ENCODE measurements at regions not wholly inside any gene's neighbourhood (a gene's known extent, or its start where the extent isn't known, plus 50 kb on each side); places are given as distances from the start of the nearest gene placed in this dataset.

GRCh38 chr22:47257976-47258375 is 495.5 kb downstream of the TBC1D22A start:
- H3K27ac ChIP-seq (ENCODE audit: low read depth, low read length), result no peak overlapping the region
- H3K4me1 ChIP-seq (ENCODE audit: control insufficient read depth in 1 of 2, insufficient read depth in 2 of 2, low read length in 2 of 2), result peaks cover 0 to 4% of the 10 kb centered on the region in 2 experiments; a peak in 1 of 4 replicates
- BruUV-seq (replicated peaks), result no TSS peak
- ATAC-seq, result no peak
- H3K9me2 ChIP-seq (ENCODE audit: insufficient read depth), result no peaks in the 10 kb centered on the region
- H2AFZ ChIP-seq (ENCODE audit: low read depth, low read length, poor library complexity, severe bottlenecking), result no peak overlapping the region
- POLR2A ChIA-PET, result no interaction called here
- no peaks in the 10 kb centered on the region for H3K9me3 ChIP-seq (ENCODE audit: control insufficient read depth in 1 of 2, insufficient read depth in 1 of 2, low read depth in 1 of 2, low read length in 2 of 2)
- H3K36me3 ChIP-seq (ENCODE audit: control insufficient read depth in 1 of 2, insufficient read depth in 2 of 2, low read length in 2 of 2), result no peaks in the 10 kb centered on the region
- H3K79me2 ChIP-seq (ENCODE audit: insufficient read depth, low read length), result no peaks in the 10 kb centered on the region
- H3K27me3 ChIP-seq (ENCODE audit: insufficient read depth, low read length), result no peaks in the 10 kb centered on the region
- no peak overlapping the region for H3K4me3 ChIP-seq (replicated peaks in 1 of 2; ENCODE audit: low read depth in 1 of 2, low read length in 2 of 2)
- RAD21 ChIA-PET (ENCODE audit: low non-redundant PET in 1 of 2, low total read pairs in 2 of 2, uncharacterized antibody in 2 of 2, unreplicated experiment in 2 of 2), result no interaction called here
- DNase-seq (ENCODE audit: low read depth, low spot score), result no peak
- H3K9ac ChIP-seq (ENCODE audit: low read length), result no peak overlapping the region
- TF ChIP-seq SRF (IDR thresholded peaks at IDR 0.05; ENCODE audit: low read depth) (no peak), SIN3A (IDR thresholded peaks at IDR 0.05; ENCODE audit: low read depth) (no peak), ZBTB33 (IDR thresholded peaks at IDR 0.05; ENCODE audit: extremely low read depth, insufficient replicate concordance, low read length) (no peak), FOSL1 (IDR thresholded peaks at IDR 0.05; ENCODE audit: low read depth) (no peak), CBX3 (IDR thresholded peaks at IDR 0.05; ENCODE audit: low read depth) (no peak), TCF7L2 (IDR thresholded peaks at IDR 0.05; ENCODE audit: borderline replicate concordance, extremely low read depth, insufficient read depth, insufficient read length) (no peak), SP1 (IDR thresholded peaks at IDR 0.05; ENCODE audit: low read depth) (no peak), EGR1 (IDR thresholded peaks at IDR 0.05; ENCODE audit: low read depth) (no peak), JUND (IDR thresholded peaks at IDR 0.05) (no peak), CTCF (IDR thresholded peaks at IDR 0.05 in 2 of 3, conservative IDR thresholded peaks at IDR 0.05 in 1 of 3; ENCODE audit: borderline replicate concordance in 1 of 3, insufficient read depth in 1 of 3, low read depth in 2 of 3, low read length in 2 of 3) (no peak), YY1 (IDR thresholded peaks at IDR 0.05; ENCODE audit: extremely low read depth, insufficient replicate concordance, low read depth, low read length) (no peak), CEBPB (IDR thresholded peaks at IDR 0.05; ENCODE audit: low read depth) (no peak), MAX (IDR thresholded peaks at IDR 0.05) (no peak), RAD21 (IDR thresholded peaks at IDR 0.05; ENCODE audit: low read depth) (no peak), ZNF274 (IDR thresholded peaks at IDR 0.05; ENCODE audit: low read depth, low read length) (no peak), ATF3 (IDR thresholded peaks at IDR 0.05) (no peak), EZH2phosphoT487 (IDR thresholded peaks at IDR 0.05; ENCODE audit: borderline replicate concordance) (no peak)
- H3K4me2 ChIP-seq (ENCODE audit: low read length), result no peak overlapping the region
- CTCF ChIA-PET, result no interaction called here
- H4K20me1 ChIP-seq (ENCODE audit: insufficient read depth), result no peaks in the 10 kb centered on the region
- intact Hi-C loops (cut with micrococcal nuclease), result no loop called here
